Amygdala (tissue), 56 donors: ENCODE measurements at regions not wholly inside any gene's neighbourhood (a gene's known extent, or its start where the extent isn't known, plus 50 kb on each side); places are given as distances from the start of the nearest gene placed in this dataset.
A peak's percentile ranks its signal among the peaks of the same experiment; 100 is the strongest.
"Not testable (repeated sequence)": the region's sequence is repeated elsewhere in the genome, so short reads cannot be mapped to it uniquely, and the experiment has no call there.

Source experiments
- DNase-seq, 56 donors: peaks; one replicate each; lab custom pipeline; 2025; lab: John Stamatoyannopoulos, UW

- DNase-seq = no peak
These were observed 172.3 kb downstream of the RTP5 start for GRCh38 chr2:242041816-242042215.

DNA sequence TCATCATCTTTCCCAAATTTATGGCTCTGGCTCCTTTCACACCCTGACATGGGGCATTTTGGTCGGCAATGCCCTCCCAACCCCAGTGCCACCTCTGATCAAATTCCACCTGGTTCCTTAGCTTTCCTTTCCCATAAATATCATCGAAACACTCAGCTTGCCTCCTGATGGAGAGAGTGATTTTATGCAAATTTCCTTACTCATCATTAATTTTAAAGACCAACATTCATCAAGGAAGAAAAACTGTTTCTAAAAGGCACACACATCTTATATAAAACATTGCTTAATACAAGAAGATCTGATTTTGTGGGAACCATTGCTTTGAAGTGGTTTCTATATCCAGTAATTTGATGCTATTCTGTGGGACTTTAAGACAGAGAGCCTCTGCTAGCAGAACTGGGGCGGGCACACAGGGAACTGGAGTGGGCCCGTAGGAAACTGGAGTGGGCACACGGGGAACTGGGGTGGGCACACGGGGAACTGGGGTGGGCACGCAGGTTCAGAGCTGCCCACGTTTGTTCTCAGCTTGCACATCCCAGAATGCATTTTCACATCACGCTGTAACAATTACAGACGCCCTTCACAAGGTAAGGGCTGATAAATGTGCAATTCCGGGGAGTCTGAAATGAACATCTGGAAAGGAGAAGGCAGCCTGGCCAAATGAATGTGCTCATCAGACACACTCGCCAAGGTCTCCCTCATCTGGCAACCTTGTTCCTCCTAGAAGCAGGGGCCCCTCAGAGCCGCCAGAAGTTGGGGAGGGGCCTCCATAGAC lies 174.2 kb downstream of the RTP5 start:
- no peak for DNase-seq

DNA sequence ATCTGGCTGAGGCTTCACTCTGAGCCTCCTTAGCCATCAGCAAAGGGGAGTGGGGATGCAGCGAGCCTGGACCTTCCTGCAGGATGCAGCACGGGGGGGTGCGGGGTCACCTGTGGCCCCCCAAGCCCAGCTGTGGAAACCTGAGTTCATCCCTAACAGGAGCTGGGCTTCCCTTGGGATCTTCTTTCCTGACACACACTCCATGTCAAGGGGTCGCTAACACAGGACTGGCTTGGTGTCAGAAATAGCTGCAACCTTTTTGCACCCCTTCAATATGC lies 174.7 kb downstream of the RTP5 start:
- DNase-seq = no peak

- not testable (repeated sequence) for DNase-seq
These were observed 176.1 kb downstream of the RTP5 start for GRCh38 chr2:242045596-242046144.

DNA sequence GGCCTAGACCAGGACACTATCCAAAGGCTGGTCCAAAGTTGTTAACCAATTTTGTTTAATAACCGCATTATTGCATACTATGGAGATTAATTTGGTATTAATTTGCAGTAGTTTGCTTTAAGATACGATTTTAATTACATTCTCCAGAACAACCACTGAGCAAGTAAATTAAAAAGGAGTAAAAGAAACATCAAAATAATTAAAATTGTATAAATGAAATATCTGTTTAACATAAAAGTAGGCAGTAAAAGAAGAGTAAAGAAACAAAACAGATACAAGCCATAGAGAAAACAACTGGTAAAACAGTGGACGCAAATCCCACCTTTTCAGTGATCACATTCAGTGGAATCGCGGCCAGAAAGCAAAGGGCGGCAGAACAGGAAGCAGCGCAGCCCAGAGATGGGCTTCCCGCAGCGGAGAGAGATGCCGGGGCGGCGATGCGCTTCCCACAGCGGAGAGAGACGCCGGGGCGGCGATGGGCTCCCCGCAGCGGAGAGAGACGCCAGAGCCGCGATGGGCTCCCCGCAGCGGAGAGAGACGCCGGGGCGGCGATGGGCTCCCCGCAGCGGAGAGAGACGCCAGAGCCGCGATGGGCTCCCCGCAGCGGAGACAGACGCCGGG lies 176.8 kb downstream of the RTP5 start:
- no peak for DNase-seq

GRCh38 chr2:242047963-242048362 lies 178.4 kb downstream of the RTP5 start:
- no peak for DNase-seq

GRCh38 chr2:242048479-242048878 lies 178.9 kb downstream of the RTP5 start:
- no peak for DNase-seq

DNA sequence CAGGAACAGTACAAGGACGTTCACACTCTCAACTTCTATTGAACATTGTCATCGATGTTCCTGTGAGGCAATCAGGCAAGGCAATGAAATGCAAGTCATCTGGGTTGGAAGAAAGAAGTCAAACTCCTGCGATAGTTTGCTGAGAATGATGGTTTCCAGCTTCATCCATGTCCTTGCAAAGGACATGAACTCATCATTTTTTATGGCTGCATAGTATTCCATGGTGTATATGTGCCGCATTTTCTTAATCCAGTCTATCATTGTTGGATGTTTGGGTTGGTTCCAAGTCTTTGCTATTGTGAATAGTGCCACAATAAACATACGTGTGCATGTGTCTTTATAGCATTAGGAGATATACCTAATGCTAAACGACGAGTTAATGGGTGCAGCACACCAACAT lies 180.0 kb downstream of the RTP5 start:
- not testable (repeated sequence) for DNase-seq

- no peak for DNase-seq
These were observed 181.9 kb downstream of the RTP5 start for GRCh38 chr2:242051463-242051862.

GRCh38 chr2:242052421-242052820 lies 182.9 kb downstream of the RTP5 start:
- no peak for DNase-seq

DNA sequence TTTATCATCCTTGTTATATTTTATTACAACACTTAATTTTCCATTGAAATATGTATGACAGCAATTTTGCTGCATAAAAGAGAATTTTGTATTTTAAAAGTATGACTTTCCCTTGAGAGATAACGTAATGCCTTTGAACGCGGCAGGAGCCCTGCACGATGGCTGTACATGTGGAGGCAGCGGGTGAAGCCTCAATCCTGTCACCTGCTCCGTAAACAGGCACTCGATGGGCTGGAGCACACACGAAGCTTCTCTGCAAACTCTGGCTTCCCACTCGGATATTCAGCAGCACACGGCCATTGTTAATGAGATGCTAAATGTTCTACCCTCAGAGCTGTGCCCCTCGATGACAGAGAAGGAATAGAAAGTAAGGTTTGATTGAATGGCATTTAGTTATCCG lies 184.4 kb downstream of the RTP5 start:
- no peak for DNase-seq

- no peak for DNase-seq
These were observed 184.9 kb downstream of the RTP5 start for GRCh38 chr2:242054406-242054805.

DNA sequence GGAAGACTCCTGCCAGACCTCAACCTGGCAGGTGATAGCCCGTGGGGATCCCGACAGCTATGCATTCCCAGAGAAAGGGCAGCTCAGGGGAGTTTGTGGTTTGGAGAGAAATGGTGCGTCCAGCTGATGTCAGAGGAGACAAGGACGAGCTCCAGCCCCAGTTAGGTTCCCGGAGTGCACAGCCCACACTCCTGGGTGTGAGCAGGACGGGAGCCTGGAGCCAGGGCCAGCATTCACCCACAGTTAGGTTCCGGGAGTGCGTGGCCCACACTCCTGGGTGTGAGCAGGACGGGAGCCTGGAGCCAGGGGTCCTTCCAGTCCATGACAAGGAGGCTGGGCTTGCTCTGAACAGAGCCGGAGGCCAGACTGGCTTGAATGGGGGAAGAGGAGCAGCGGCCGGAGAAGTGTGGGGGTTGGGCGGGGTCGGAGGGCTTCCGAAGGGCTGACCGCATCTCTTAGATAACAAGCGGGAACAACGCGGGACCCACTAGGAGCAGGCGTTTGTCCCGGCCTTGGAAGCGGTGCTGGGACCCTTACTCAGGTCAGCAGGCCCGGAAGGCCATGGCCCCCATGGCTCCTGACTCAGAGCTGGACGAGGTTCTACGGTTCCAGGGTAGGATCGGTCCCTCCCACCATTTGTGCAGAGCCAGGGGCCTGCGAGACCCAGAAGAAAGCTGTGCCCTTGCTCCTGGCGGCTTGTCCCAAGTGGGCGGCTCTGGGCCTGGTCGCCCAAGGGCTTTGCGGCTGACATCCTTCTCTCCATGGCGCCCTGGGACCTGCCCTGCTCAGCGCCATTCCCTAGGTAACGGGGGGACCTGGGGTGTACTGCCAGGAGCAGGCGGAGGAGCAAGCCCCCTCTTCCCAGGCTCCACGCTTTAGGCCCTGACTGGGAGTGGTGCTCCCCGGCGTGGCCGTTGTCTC lies 185.6 kb downstream of the RTP5 start:
- no peak for DNase-seq

- DNase-seq = no peak
These were observed 186.5 kb downstream of the RTP5 start for GRCh38 chr2:242056026-242056425.

- no peak for DNase-seq
These were observed 187.3 kb downstream of the RTP5 start for GRCh38 chr2:242056785-242057184.

GRCh38 chr2:242057379-242058040 lies 188.0 kb downstream of the RTP5 start:
- no peak for DNase-seq

DNA sequence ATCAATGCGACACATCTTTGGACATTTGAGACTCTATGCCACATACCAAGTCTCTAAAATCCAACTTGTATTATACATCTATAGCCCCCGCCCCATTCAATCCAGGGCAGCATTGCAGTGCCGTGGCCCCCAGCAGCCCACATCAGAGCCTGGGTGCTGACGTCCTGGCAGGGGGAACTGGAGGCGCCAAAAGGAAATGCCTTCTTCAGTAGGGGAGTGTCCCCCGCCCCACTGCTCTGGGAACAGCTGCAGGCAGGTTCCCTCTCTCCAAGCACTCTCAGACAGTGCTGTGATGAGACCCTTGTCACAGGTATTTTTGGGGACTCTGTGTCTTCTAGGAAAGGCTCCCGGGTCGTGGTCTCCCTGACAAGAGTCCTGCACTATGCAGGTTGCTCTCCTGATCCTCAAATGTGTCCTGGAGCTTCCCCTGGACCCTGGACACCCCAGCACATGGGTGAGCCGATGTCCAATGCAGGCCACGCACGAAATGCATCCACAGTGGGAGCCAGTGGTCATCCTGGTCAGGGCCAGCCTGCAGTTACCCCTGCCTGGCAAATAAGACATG lies 188.7 kb downstream of the RTP5 start:
- DNase-seq = no peak

DNA sequence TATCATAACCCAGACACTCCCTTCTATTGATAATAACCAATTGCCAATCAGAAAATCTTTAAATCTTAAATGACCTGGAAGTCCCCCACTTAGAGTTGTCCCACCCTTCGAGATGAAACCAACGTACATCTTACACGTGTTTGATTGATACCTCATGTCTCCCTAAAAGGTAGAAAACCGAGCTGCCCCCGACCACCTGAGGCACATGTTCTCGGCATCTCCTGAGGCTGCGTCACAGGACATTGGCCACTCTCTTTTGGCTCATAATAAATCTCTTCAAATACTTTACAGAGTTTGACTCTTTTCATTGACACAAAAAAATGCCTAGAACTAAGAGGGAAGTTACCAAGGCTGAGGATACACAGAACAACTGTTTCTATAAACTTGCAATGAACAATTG lies 190.0 kb downstream of the RTP5 start:
- no peak for DNase-seq

DNA sequence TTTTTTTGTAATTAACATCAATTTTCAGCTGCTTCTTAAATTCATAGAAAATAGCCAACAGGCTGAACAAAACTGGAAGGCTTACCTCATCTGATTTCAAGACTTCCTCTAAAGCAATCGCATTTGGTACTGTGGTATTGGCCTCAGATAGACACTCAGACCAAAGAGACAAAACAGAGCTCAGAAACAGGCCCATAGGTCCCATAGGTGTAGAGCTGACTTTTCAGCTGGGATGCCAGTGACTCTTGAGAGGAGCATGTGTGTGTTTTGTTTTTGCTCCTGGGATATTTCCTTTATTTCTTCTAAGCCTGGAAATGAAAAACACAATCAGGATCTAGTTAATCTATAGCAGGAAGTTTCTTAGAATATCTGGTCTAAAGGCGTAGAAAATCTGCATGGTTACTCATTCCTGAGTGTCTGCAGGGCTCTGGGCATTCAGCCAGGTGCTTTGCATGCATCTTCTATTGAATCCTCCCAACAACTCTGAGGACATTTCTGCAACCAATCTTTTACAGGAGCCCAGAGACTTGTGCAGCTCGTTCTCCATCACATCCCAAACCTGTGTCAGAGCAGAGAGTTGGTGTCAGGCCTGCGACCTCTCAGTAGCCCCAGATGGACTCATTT lies 190.8 kb downstream of the RTP5 start:
- DNase-seq = peak in 2 of 56 donors; percentile 21 to 23

DNA sequence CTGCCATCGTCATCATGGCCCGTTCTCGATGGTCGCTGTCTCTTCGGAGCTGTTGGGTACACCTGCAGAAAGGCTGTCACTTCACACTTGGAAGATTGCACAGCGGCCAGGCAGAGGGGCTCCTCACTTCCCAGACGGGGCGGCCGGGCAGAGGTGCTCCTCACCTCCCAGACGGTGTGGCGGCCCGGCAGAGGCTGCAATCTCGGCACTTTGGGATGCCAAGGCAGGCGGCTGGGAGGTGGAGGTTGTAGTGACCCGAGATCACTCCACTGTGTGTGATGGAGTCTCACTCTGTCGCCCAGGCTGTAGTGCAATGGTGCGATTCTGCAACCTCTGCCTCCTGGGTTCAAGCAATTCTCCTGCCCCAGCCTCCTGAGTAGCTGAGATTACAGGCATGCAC lies 192.4 kb downstream of the RTP5 start:
- DNase-seq = not testable (repeated sequence)
